RWPE2 (cell line): ENCODE measurements at regions not wholly inside any gene's neighbourhood (a gene's known extent, or its start where the extent isn't known, plus 50 kb on each side); places are given as distances from the start of the nearest gene placed in this dataset.

Experiments used
- ATAC-seq: fragments of 200-7000 bp; cut with Tn5 transposase; 3 replicates; pipeline ENCODE4 v1.9.1; 2021; ENCODE audit warnings: low read depth
- DNase-seq: peaks from one replicate; pipeline ENCODE4 v3.0.0-alpha.2; 2020; ENCODE audit warnings: low spot score
- H3K27ac ChIP-seq: fragments of 450-650 bp; 2 replicates; pipeline ENCODE4 v1.5.1; 2017; ENCODE audit warnings: mild to moderate bottlenecking; ENCODE audit not compliant: poor library complexity, severe bottlenecking
- H3K27me3 ChIP-seq: fragments of 250-450 bp; sonication (Bioruptor Pico); 2 replicates; pipeline ENCODE4 v1.5.1; 2021; ENCODE audit warnings: mild to moderate bottlenecking, moderate library complexity; ENCODE audit not compliant: insufficient read depth, poor library complexity, severe bottlenecking
- H3K36me3 ChIP-seq: fragments of 250-450 bp; sonication (Bioruptor Pico); 2 replicates; pipeline ENCODE4 v1.5.1; 2020; ENCODE audit warnings: low read depth, mild to moderate bottlenecking, moderate library complexity
- H3K4me1 ChIP-seq: fragments of 250-450 bp; sonication (Bioruptor Pico); 2 replicates; pipeline ENCODE4 v1.5.1; 2021; ENCODE audit warnings: mild to moderate bottlenecking, moderate library complexity; ENCODE audit not compliant: insufficient read depth, poor library complexity, severe bottlenecking
- H3K4me3 ChIP-seq: fragments of 250-450 bp; sonication (Bioruptor Pico); 2 replicates; pipeline ENCODE4 v1.5.1; 2021; ENCODE audit warnings: mild to moderate bottlenecking, moderate library complexity; ENCODE audit not compliant: severe bottlenecking
- H3K9me3 ChIP-seq: fragments of 250-450 bp; sonication (Bioruptor Pico); 2 replicates; pipeline ENCODE4 v1.5.1; 2021; ENCODE audit warnings: mild to moderate bottlenecking, moderate library complexity; ENCODE audit not compliant: severe bottlenecking
- CTCF ChIP-seq: fragments of 450-650 bp; IDR thresholded peaks from one replicate; pipeline ENCODE4 v1.5.1; 2017; ENCODE audit warnings: mild to moderate bottlenecking, moderate library complexity; ENCODE audit not compliant: poor library complexity, severe bottlenecking

- no peaks in the 10 kb centered on the region for H3K9me3 ChIP-seq
- H3K36me3 ChIP-seq, result no peaks in the 10 kb centered on the region
- no peak overlapping the region for H3K27ac ChIP-seq
- H3K27me3 ChIP-seq, result no peaks in the 10 kb centered on the region
- TF ChIP-seq CTCF, result no peak
- ATAC-seq, result no peak
- H3K4me1 ChIP-seq, result no peaks in the 10 kb centered on the region
- DNase-seq, result no peak
- H3K4me3 ChIP-seq, result no peak overlapping the region
Measured at GRCh38 chr1:217137210-217137881, 414.1 kb upstream of the ESRRG start.

GRCh38 chr1:217136895-217137205, 413.6 kb upstream of the ESRRG start:
- H3K27me3 ChIP-seq, result no peaks in the 10 kb centered on the region
- no peak for DNase-seq
- no peaks in the 10 kb centered on the region for H3K4me1 ChIP-seq
- no peak for TF ChIP-seq CTCF
- H3K9me3 ChIP-seq, result no peaks in the 10 kb centered on the region
- no peak for ATAC-seq
- no peak overlapping the region for H3K27ac ChIP-seq
- no peak overlapping the region for H3K4me3 ChIP-seq
- H3K36me3 ChIP-seq, result no peaks in the 10 kb centered on the region

GRCh38 chr1:217135987-217136894, 413.0 kb upstream of the ESRRG start:
- H3K27me3 ChIP-seq, result no peaks in the 10 kb centered on the region
- H3K27ac ChIP-seq, result no peak overlapping the region
- ATAC-seq, result no peak
- no peaks in the 10 kb centered on the region for H3K4me1 ChIP-seq
- no peaks in the 10 kb centered on the region for H3K9me3 ChIP-seq
- H3K36me3 ChIP-seq, result no peaks in the 10 kb centered on the region
- DNase-seq, result no peak
- H3K4me3 ChIP-seq, result no peak overlapping the region
- TF ChIP-seq CTCF, result no peak

- Histone ChIP-seq H3K36me3 (no peaks in the 10 kb centered on the region), H3K4me3 (peak overlapping the region; percentile 28), H3K9me3 (no peaks in the 10 kb centered on the region), H3K27me3 (no peaks in the 10 kb centered on the region), H3K27ac (no peak overlapping the region), H3K4me1 (no peaks in the 10 kb centered on the region)
- no peak for TF ChIP-seq CTCF
- ATAC-seq (no peak), DNase-seq (no peak)
Measured at GRCh38 chr1:217135569-217135915, 412.3 kb upstream of the ESRRG start.
